ENCODE measurements at regions not wholly inside any gene's neighbourhood (a gene's known extent, or its start where the extent isn't known, plus 50 kb on each side); places are given as distances from the start of the nearest gene placed in this dataset.

GRCh38 chr12:116352315-116352835 is 74.9 kb upstream of the MED13L start:
- Histone ChIP-seq H3K36me3 (ENCODE audit: insufficient read depth, low read length) (no peaks in the 10 kb centered on the region), H3K4me3 (ENCODE audit: low read length) (no peak overlapping the region), H3K9me3 (ENCODE audit: low read length) (no peaks in the 10 kb centered on the region), H2AFZ (ENCODE audit: low read depth, low read length) (no peak overlapping the region), H3K27me3 (ENCODE audit: insufficient read depth, low read length) (no peaks in the 10 kb centered on the region), H3K4me1 (ENCODE audit: insufficient read depth, low read length) (no peaks in the 10 kb centered on the region)

- Histone ChIP-seq H3K27me3 (ENCODE audit: insufficient read depth, low read length) (no peaks in the 10 kb centered on the region), H3K4me3 (ENCODE audit: low read length) (no peak overlapping the region), H3K4me1 (ENCODE audit: insufficient read depth, low read length) (peaks cover 6% of the 10 kb centered on the region)
Observed at GRCh38 chr12:116353958-116354357, 76.5 kb upstream of the MED13L start.

GRCh38 chr12:116354534-116354933 is 77.0 kb upstream of the MED13L start:
- no peaks in the 10 kb centered on the region for H3K36me3 ChIP-seq (ENCODE audit: insufficient read depth, low read length)
- H3K9me3 ChIP-seq (ENCODE audit: low read length): no peaks in the 10 kb centered on the region
- peaks cover 6% of the 10 kb centered on the region for H3K4me1 ChIP-seq (ENCODE audit: insufficient read depth, low read length)
- H3K4me3 ChIP-seq (ENCODE audit: low read length): no peak overlapping the region
- H2AFZ ChIP-seq (ENCODE audit: low read depth, low read length): no peak overlapping the region
- H3K27me3 ChIP-seq (ENCODE audit: insufficient read depth, low read length): no peaks in the 10 kb centered on the region

More at GRCh38 chr12:116353958-116354357, 76.5 kb upstream of the MED13L start:
- Histone ChIP-seq H2AFZ (ENCODE audit: low read depth, low read length) (no peak overlapping the region), H3K36me3 (ENCODE audit: insufficient read depth, low read length) (no peaks in the 10 kb centered on the region), H3K9me3 (ENCODE audit: low read length) (no peaks in the 10 kb centered on the region)

DNA sequence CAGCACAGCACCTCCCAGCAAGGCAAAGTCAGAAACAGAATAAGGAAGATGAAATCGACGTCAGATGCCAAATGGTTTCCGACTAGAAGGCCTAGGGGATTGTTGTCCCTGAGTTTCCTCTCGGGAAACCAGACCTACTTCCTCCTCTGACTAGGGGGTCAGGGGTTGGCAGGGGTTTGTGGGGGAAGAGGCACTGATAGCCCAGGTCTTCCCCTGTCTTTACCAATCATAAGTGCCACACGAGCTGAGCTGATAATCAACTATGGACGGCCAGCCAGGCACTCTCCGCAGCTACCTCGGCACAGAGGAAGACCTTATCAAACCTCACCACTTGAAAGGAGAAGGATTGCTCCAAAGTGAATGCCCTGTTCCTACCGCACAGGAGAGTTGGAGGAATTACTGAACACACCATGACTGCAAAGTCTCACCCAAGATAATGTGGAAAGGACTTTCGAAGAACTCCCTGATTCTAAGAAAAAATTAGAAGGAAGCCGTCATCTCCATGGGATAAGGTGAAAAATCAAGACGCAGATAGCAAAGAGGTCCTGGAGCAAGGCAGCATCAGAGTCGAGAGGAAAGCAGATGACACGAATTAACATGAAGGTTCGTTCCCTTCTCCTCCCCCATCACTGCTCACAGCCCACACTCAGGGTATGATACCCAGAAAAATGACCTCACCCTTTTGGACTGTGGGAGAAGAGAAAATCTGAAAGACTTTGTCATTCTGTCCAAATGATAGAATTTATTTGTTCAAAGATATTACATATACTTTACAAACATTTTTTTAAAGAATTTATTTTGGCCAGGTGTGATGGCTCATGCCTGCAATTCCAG is 77.7 kb upstream of the MED13L start:
- Histone ChIP-seq H3K4me1 (ENCODE audit: insufficient read depth, low read length) (peaks cover 6% of the 10 kb centered on the region), H2AFZ (ENCODE audit: low read depth, low read length) (no peak overlapping the region), H3K9me3 (ENCODE audit: low read length) (no peaks in the 10 kb centered on the region), H3K4me3 (ENCODE audit: low read length) (no peak overlapping the region), H3K27me3 (ENCODE audit: insufficient read depth, low read length) (no peaks in the 10 kb centered on the region), H3K36me3 (ENCODE audit: insufficient read depth, low read length) (no peaks in the 10 kb centered on the region)

- H3K9me3 ChIP-seq (ENCODE audit: low read length): no peaks in the 10 kb centered on the region
- peak overlapping the region; percentile 40 for H3K4me3 ChIP-seq (ENCODE audit: low read length)
- H3K4me1 ChIP-seq (ENCODE audit: insufficient read depth, low read length): peaks cover 6% of the 10 kb centered on the region
- no peaks in the 10 kb centered on the region for H3K27me3 ChIP-seq (ENCODE audit: insufficient read depth, low read length)
- no peaks in the 10 kb centered on the region for H3K36me3 ChIP-seq (ENCODE audit: insufficient read depth, low read length)
- H2AFZ ChIP-seq (ENCODE audit: low read depth, low read length): peak overlapping the region; percentile 73
Observed at GRCh38 chr12:116358536-116358892, 81.0 kb upstream of the MED13L start.

GRCh38 chr12:116358893-116359761 is 81.6 kb upstream of the MED13L start:
- Histone ChIP-seq H2AFZ (ENCODE audit: low read depth, low read length) (peak overlapping the region; percentile 73), H3K4me1 (ENCODE audit: insufficient read depth, low read length) (peaks cover 6% of the 10 kb centered on the region), H3K36me3 (ENCODE audit: insufficient read depth, low read length) (no peaks in the 10 kb centered on the region), H3K4me3 (ENCODE audit: low read length) (peak overlapping the region; percentile 40), H3K27me3 (ENCODE audit: insufficient read depth, low read length) (no peaks in the 10 kb centered on the region), H3K9me3 (ENCODE audit: low read length) (no peaks in the 10 kb centered on the region)

GRCh38 chr12:116360579-116361413 is 83.3 kb upstream of the MED13L start:
- no peaks in the 10 kb centered on the region for H3K9me3 ChIP-seq (ENCODE audit: low read length)
- peaks cover 6% of the 10 kb centered on the region for H3K4me1 ChIP-seq (ENCODE audit: insufficient read depth, low read length)
- no peak overlapping the region for H3K4me3 ChIP-seq (ENCODE audit: low read length)
- H3K36me3 ChIP-seq (ENCODE audit: insufficient read depth, low read length): no peaks in the 10 kb centered on the region
- no peak overlapping the region for H2AFZ ChIP-seq (ENCODE audit: low read depth, low read length)
- no peaks in the 10 kb centered on the region for H3K27me3 ChIP-seq (ENCODE audit: insufficient read depth, low read length)

GRCh38 chr12:116361414-116362223 is 84.1 kb upstream of the MED13L start:
- H2AFZ ChIP-seq (ENCODE audit: low read depth, low read length): no peak overlapping the region
- H3K4me1 ChIP-seq (ENCODE audit: insufficient read depth, low read length): peaks cover 6% of the 10 kb centered on the region
- no peaks in the 10 kb centered on the region for H3K36me3 ChIP-seq (ENCODE audit: insufficient read depth, low read length)
- H3K4me3 ChIP-seq (ENCODE audit: low read length): no peak overlapping the region
- no peaks in the 10 kb centered on the region for H3K27me3 ChIP-seq (ENCODE audit: insufficient read depth, low read length)
- H3K9me3 ChIP-seq (ENCODE audit: low read length): no peaks in the 10 kb centered on the region

DNA sequence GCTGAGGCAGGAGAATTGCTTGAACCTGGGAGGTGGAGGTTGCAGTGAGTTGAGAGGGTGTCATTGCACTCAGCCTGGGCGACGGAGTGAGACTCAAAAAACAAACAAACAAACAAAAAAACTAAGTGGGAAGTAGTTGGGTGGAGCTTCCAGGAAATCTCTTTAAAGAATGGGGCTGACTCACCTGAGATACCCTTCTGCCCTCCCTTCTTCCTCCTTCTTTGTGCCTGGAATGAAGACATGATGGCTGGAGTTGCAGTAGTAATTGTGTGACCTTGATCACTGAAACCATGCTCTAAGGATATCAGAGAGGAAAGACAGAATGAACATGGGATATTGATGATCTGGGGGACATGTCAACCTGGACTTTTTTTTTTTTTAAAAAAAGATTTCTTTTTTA is 87.6 kb upstream of the MED13L start:
- no peak overlapping the region for H2AFZ ChIP-seq (ENCODE audit: low read depth, low read length)
- no peaks in the 10 kb centered on the region for H3K4me1 ChIP-seq (ENCODE audit: insufficient read depth, low read length)
- no peaks in the 10 kb centered on the region for H3K27me3 ChIP-seq (ENCODE audit: insufficient read depth, low read length)
- H3K36me3 ChIP-seq (ENCODE audit: insufficient read depth, low read length): no peaks in the 10 kb centered on the region
- no peak overlapping the region for H3K4me3 ChIP-seq (ENCODE audit: low read length)
- no peaks in the 10 kb centered on the region for H3K9me3 ChIP-seq (ENCODE audit: low read length)

DNA sequence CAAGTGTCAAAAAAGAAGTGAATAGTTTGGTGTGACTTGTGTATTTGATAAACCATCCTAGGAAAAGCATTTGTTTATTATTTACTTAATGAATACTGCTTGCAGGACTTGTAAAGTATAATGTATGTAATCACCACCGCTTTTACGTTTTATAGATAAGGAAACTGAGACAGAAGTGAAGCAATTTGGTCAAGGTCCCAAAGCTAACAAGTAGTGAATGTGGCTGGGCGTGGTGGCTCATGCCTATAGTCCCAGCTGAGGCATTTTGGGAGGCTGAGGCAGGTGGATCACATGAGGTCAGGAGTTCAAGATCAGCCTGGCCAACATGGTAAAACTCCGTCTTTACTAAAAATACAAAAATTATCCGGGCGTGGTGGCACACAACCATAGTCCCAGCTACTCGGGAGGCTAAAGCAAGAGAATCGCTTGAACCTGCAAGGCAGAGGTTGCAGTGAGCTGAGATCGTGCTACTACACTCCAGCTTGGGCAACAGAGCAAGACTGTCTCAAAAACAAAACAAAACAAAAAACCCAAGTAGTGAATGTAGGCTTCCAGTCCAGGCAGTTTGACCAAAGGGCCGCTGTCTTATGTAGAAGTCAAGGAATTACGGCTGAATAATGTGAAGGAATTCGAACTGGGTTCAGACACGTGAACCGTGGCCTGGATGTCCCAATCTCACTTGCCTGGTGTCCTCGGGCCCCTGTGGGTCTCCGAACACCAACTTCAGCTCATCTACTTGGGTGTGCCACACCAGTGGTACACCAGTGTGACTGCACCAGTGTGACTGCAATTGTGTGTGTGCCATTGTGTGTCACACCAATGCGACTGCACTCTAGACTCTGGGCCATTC is 88.3 kb upstream of the MED13L start:
- H3K4me1 ChIP-seq (ENCODE audit: insufficient read depth, low read length): no peaks in the 10 kb centered on the region
- no peaks in the 10 kb centered on the region for H3K36me3 ChIP-seq (ENCODE audit: insufficient read depth, low read length)
- H3K4me3 ChIP-seq (ENCODE audit: low read length): no peak overlapping the region
- no peak overlapping the region for H2AFZ ChIP-seq (ENCODE audit: low read depth, low read length)
- no peaks in the 10 kb centered on the region for H3K9me3 ChIP-seq (ENCODE audit: low read length)
- no peaks in the 10 kb centered on the region for H3K27me3 ChIP-seq (ENCODE audit: insufficient read depth, low read length)

- H3K9me3 ChIP-seq (ENCODE audit: low read length): no peaks in the 10 kb centered on the region
- no peaks in the 10 kb centered on the region for H3K27me3 ChIP-seq (ENCODE audit: insufficient read depth, low read length)
- H3K4me1 ChIP-seq (ENCODE audit: insufficient read depth, low read length): no peaks in the 10 kb centered on the region
- H3K36me3 ChIP-seq (ENCODE audit: insufficient read depth, low read length): no peaks in the 10 kb centered on the region
- no peak overlapping the region for H3K4me3 ChIP-seq (ENCODE audit: low read length)
- no peak overlapping the region for H2AFZ ChIP-seq (ENCODE audit: low read depth, low read length)
Observed at GRCh38 chr12:116366456-116366776, 88.9 kb upstream of the MED13L start.
